OCI-LY1 (cell line): ENCODE measurements at regions not wholly inside any gene's neighbourhood (a gene's known extent, or its start where the extent isn't known, plus 50 kb on each side); places are given as distances from the start of the nearest gene placed in this dataset.

Experiments used
- CTCF ChIP-seq: fragments of 200-600 bp; sonication (generic), shearing (Covaris generic); IDR thresholded peaks from 2 replicates; pipeline ENCODE4 v1.5.1; 2017; ENCODE audit warnings: mild to moderate bottlenecking, antibody characterized with exemption, low read length, moderate library complexity, mixed read lengths
- EZH2 ChIP-seq: fragments of 200-600 bp; sonication (generic), shearing (Covaris generic); IDR thresholded peaks from 2 replicates; pipeline ENCODE4 v1.8.0; 2017; ENCODE audit warnings: borderline replicate concordance, mixed run types, mild to moderate bottlenecking, antibody characterized with exemption, low read length, moderate library complexity, mixed read lengths

- no peak for TF ChIP-seq CTCF
- no peak for TF ChIP-seq EZH2
Measured at GRCh38 chr10:131381576-131381975, 70.1 kb upstream of the TCERG1L start.
